GM13977 (cell line): ENCODE measurements at regions not wholly inside any gene's neighbourhood (a gene's known extent, or its start where the extent isn't known, plus 50 kb on each side); places are given as distances from the start of the nearest gene placed in this dataset.
"Not testable (repeated sequence)": the region's sequence is repeated elsewhere in the genome, so short reads cannot be mapped to it uniquely, and the experiment has no call there.

Experiments used
- DNase-seq: peaks from one replicate; pipeline ENCODE4 v3.0.0; 2012; ENCODE audit warnings: low spot score
- CTCF ChIP-seq: IDR thresholded peaks from 2 replicates; pipeline ENCODE4 v1.5.1; 2012; ENCODE audit warnings: mild to moderate bottlenecking, control low read depth; ENCODE audit not compliant: insufficient read depth; ENCODE audit errors: extremely low read depth, missing control alignments
- in situ Hi-C: fragments of 300-500 bp; cut with MboI; formaldehyde crosslinking; loops from one replicate; pipeline ENCODE4 v1.12.0; 2022; ENCODE audit warnings: low sequenced_read_pairs, low pct_unique_long_range_greater_than_20kb, mixed read lengths, inconsistent platforms; ENCODE audit not compliant: unreplicated experiment

GRCh38 chr4:122083989-122084388 lies 68.1 kb upstream of the BLTP1 start:
- DNase-seq: no peak
- in situ Hi-C loops: no loop called here
- no peak for TF ChIP-seq CTCF

- in situ Hi-C loops: no loop called here
- no peak for DNase-seq
- no peak for TF ChIP-seq CTCF
Measured at GRCh38 chr4:122083351-122083750, 68.8 kb upstream of the BLTP1 start.

- TF ChIP-seq CTCF: no peak
- no peak for DNase-seq
- in situ Hi-C loops: no loop called here
Measured at GRCh38 chr4:122082661-122083060, 69.5 kb upstream of the BLTP1 start.

GRCh38 chr4:122077653-122078052 lies 74.5 kb upstream of the BLTP1 start:
- DNase-seq, in situ Hi-C loops: not testable (repeated sequence)

GRCh38 chr4:122076835-122077234 lies 75.3 kb upstream of the BLTP1 start:
- in situ Hi-C loops, DNase-seq: not testable (repeated sequence)

GRCh38 chr4:122073615-122074014 lies 78.5 kb upstream of the BLTP1 start:
- in situ Hi-C loops: no loop called here
- DNase-seq: no peak
- no peak for TF ChIP-seq CTCF

- no peak for DNase-seq
- TF ChIP-seq CTCF: no peak
- in situ Hi-C loops: no loop called here
Measured at GRCh38 chr4:122065915-122066314, 86.2 kb upstream of the BLTP1 start.

GRCh38 chr4:122065149-122065548 lies 87.0 kb upstream of the BLTP1 start:
- DNase-seq: no peak
- in situ Hi-C loops: no loop called here
- no peak for TF ChIP-seq CTCF
